ENCODE measurements at regions not wholly inside any gene's neighbourhood (a gene's known extent, or its start where the extent isn't known, plus 50 kb on each side); places are given as distances from the start of the nearest gene placed in this dataset.

DNA sequence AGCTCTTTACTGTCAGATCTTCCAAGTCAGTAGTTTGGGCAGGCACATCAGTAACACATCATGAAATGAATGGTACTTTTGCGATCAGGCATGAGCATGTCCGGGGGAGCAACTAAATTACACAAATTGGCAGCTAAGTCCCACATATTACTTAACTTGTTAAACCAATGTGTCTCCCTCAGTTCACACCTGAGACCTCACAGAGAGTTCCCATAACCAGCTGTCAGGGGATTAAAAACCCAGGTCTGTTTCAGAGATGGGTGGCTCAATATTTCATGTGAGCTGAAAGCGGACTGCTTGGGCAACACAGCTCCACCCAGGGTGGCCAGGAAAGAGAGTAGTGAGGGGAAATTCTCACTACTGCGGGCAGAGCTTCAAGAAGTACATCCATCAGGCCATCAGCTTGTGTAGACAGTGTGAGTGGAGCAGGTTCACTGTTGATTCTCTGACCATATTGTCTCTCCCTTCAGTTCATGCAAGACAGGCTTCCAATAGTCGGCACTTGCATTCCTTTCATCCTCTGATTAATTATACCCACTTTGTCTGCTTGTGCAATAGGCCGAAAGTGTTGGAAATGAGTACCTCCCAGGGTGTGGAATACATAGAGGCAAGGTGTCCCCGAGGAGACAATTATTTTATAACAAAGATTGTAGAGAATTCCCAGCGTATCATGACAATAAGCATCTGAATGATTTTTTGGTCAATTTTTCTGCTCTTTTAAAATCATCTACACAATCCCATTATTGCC is 139.9 kb downstream of the PTGER3 start:
- H3K4me3 Mint-ChIP-seq = no peak overlapping the region
- intact Hi-C loops (cut with micrococcal nuclease) = no loop called here
- DNase-seq = no peak

DNA sequence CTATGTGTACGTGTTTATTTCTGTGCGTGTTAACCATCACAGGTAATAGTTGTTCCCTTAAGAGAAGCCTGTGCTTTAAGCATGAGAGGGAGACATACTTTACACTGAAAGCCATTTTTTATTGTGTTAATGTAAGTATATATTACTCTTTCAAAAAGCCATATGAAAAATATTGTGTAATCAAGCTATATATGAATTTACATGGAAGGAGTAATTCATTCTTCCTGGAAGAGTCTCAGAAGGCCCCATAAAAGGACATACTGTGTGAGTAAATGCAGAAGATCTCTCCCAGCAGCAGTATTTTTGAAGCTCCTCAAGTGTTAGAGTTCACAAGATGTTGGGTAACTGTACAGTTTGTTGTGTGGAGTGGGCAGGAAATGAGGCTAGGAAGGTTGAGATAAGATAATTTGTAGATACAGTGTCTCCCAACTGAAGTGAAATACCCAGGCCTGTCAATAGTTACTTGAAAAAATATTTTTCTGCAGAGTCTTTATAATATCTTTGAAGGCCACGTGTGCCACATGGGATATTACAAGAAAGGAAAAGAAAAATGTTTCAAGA is 138.3 kb downstream of the PTGER3 start:
- no peak overlapping the region for H3K27ac Mint-ChIP-seq
- intact Hi-C loops (cut with micrococcal nuclease) = no loop called here
- H3K4me3 Mint-ChIP-seq = no peak overlapping the region
- POLR2A ChIA-PET (ENCODE audit: partially characterized antibody) = no interaction called here
- H3K4me1 ChIP-seq (ENCODE audit: insufficient read depth, low read length) = no peaks in the 10 kb centered on the region
- CTCF ChIA-PET (ENCODE audit: partially characterized antibody) = no interaction called here
- H3K4me1 Mint-ChIP-seq = no peaks in the 10 kb centered on the region
- no peaks in the 10 kb centered on the region for H3K36me3 ChIP-seq (ENCODE audit: insufficient read depth, low read length)
- no peaks in the 10 kb centered on the region for H3K27me3 ChIP-seq (ENCODE audit: insufficient read depth, low read length)
- no peaks in the 10 kb centered on the region for H3K9me3 ChIP-seq (ENCODE audit: control insufficient read depth in 1 of 2, low read length in 2 of 2)
- no peak overlapping the region for H3K27ac ChIP-seq (ENCODE audit: low read depth, low read length)
- no peaks in the 10 kb centered on the region for H3K36me3 Mint-ChIP-seq
- DNase-seq = no peak
- no peak overlapping the region for H3K4me3 ChIP-seq (ENCODE audit: low read length in 2 of 2)
- peaks cover 0 to 3% (median under 1%) of the 10 kb centered on the region in 8 donors for H3K9me3 Mint-ChIP-seq
- peaks cover 0 to 1% of the 10 kb centered on the region in 2 donors for H3K27me3 Mint-ChIP-seq

More for the DNA sequence above, 139.9 kb downstream of the PTGER3 start:
- Histone ChIP-seq H3K4me1 (ENCODE audit: insufficient read depth, low read length) (no peaks in the 10 kb centered on the region), H3K4me3 (ENCODE audit: low read length in 2 of 2) (no peak overlapping the region), H3K36me3 (ENCODE audit: insufficient read depth, low read length) (no peaks in the 10 kb centered on the region), H3K9me3 (ENCODE audit: control insufficient read depth in 1 of 2, low read length in 2 of 2) (no peaks in the 10 kb centered on the region), H3K27ac (ENCODE audit: low read depth, low read length) (no peak overlapping the region), H3K27me3 (ENCODE audit: insufficient read depth, low read length) (no peaks in the 10 kb centered on the region)
- ChIA-PET POLR2A (ENCODE audit: partially characterized antibody) (no interaction called here), CTCF (ENCODE audit: partially characterized antibody) (no interaction called here)
- Mint-ChIP-seq H3K9me3 (peaks cover 0 to 6% (median under 1%) of the 10 kb centered on the region in 8 donors), H3K27me3 (peaks cover 0 to 1% of the 10 kb centered on the region in 2 donors), H3K4me1 (no peaks in the 10 kb centered on the region), H3K36me3 (no peaks in the 10 kb centered on the region), H3K27ac (no peak overlapping the region)

DNA sequence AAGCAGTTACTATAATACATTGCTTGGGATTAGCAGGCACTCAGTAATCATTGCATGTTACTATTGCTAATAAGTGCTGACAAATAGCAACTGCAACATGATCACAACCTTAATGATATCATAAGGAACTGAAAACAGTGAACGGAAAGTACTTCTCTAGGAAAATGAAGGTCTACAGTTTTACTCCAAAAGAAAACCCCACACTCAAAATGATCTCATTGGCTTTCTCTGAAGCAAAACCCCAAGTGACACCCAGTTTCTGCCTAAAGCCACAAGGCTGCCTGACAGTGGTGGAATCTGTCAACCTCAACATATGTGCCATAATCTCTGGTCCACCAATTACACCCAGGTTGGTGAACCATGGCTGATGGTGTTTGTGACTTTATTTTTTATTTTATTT is 137.6 kb downstream of the PTGER3 start:
- no peak for DNase-seq
- Histone ChIP-seq H3K4me1 (ENCODE audit: insufficient read depth, low read length) (no peaks in the 10 kb centered on the region), H3K36me3 (ENCODE audit: insufficient read depth, low read length) (no peaks in the 10 kb centered on the region), H3K9me3 (ENCODE audit: control insufficient read depth in 1 of 2, low read length in 2 of 2) (no peaks in the 10 kb centered on the region), H3K4me3 (ENCODE audit: low read length in 2 of 2) (no peak overlapping the region), H3K27ac (ENCODE audit: low read depth, low read length) (no peak overlapping the region), H3K27me3 (ENCODE audit: insufficient read depth, low read length) (no peaks in the 10 kb centered on the region)
- ChIA-PET POLR2A (ENCODE audit: partially characterized antibody) (no interaction called here), CTCF (ENCODE audit: partially characterized antibody) (no interaction called here)
- intact Hi-C loops (cut with micrococcal nuclease) = no loop called here
- Mint-ChIP-seq H3K36me3 (no peaks in the 10 kb centered on the region), H3K27me3 (no peaks in the 10 kb centered on the region), H3K4me1 (no peaks in the 10 kb centered on the region), H3K27ac (no peak overlapping the region), H3K4me3 (no peak overlapping the region), H3K9me3 (peaks cover 0 to 3% (median 0%) of the 10 kb centered on the region in 8 donors)

DNA sequence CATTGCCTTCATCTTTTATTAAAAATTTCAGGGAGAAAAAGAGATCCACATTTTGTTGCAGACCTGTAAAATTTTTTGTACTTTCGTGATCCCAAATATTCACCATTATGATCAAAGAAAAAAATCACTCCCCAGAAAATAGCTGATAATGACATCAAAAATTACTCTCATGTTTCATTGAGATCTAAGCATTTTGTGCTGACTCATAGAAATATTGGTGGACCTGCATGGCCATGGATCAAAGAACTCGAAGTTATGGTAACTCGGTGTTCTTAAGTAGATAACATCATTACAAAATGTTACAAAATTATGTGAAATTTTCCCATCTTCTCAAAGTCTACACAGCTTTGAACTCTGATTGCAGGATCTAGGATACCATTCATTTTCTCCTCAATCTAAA is 135.8 kb downstream of the PTGER3 start:
- H3K4me3 Mint-ChIP-seq = no peak overlapping the region
- no peak for DNase-seq

DNA sequence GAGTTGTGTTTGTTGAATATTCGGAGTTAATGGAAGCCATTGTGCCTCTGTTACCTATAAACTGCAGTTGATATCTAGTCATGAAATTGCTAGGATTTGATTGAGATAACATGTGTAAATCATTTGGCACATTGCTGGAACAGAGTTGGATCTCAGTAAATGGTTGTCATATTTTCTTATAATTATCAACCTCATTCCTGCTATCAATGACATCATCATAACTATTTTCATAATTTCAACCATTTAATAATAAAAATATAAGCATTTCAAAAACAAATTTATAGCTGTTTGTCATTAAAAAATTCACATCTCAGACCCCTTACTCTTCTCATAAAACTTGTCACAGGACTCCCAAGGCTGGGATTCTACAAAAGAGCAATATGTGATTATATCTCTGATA is 133.4 kb downstream of the PTGER3 start:
- intact Hi-C loops (cut with micrococcal nuclease) = no loop called here
- H3K27me3 ChIP-seq (ENCODE audit: insufficient read depth, low read length) = no peaks in the 10 kb centered on the region
- no peak overlapping the region for H3K27ac ChIP-seq (ENCODE audit: low read depth, low read length)
- Mint-ChIP-seq H3K27ac (no peak overlapping the region), H3K36me3 (no peaks in the 10 kb centered on the region), H3K9me3 (no peaks in the 10 kb centered on the region), H3K27me3 (no peaks in the 10 kb centered on the region), H3K4me1 (no peaks in the 10 kb centered on the region), H3K4me3 (no peak overlapping the region)
- H3K4me3 ChIP-seq (ENCODE audit: low read length in 2 of 2) = no peak overlapping the region
- H3K4me1 ChIP-seq (ENCODE audit: insufficient read depth, low read length) = no peaks in the 10 kb centered on the region
- no peaks in the 10 kb centered on the region for H3K36me3 ChIP-seq (ENCODE audit: insufficient read depth, low read length)
- POLR2A ChIA-PET (ENCODE audit: partially characterized antibody) = no interaction called here
- no peak for DNase-seq
- CTCF ChIA-PET (ENCODE audit: partially characterized antibody) = no interaction called here
- H3K9me3 ChIP-seq (ENCODE audit: control insufficient read depth in 1 of 2, low read length in 2 of 2) = no peaks in the 10 kb centered on the region

More for the DNA sequence above, 135.8 kb downstream of the PTGER3 start:
- intact Hi-C loops (cut with micrococcal nuclease) = no loop called here
- ChIA-PET POLR2A (ENCODE audit: partially characterized antibody) (no interaction called here), CTCF (ENCODE audit: partially characterized antibody) (no interaction called here)
- Mint-ChIP-seq H3K9me3 (no peaks in the 10 kb centered on the region), H3K27me3 (no peaks in the 10 kb centered on the region), H3K27ac (no peak overlapping the region), H3K4me1 (no peaks in the 10 kb centered on the region), H3K36me3 (no peaks in the 10 kb centered on the region)
- Histone ChIP-seq H3K4me1 (ENCODE audit: insufficient read depth, low read length) (no peaks in the 10 kb centered on the region), H3K36me3 (ENCODE audit: insufficient read depth, low read length) (no peaks in the 10 kb centered on the region), H3K4me3 (ENCODE audit: low read length in 2 of 2) (no peak overlapping the region), H3K9me3 (ENCODE audit: control insufficient read depth in 1 of 2, low read length in 2 of 2) (no peaks in the 10 kb centered on the region), H3K27me3 (ENCODE audit: insufficient read depth, low read length) (no peaks in the 10 kb centered on the region), H3K27ac (ENCODE audit: low read depth, low read length) (no peak overlapping the region)

DNA sequence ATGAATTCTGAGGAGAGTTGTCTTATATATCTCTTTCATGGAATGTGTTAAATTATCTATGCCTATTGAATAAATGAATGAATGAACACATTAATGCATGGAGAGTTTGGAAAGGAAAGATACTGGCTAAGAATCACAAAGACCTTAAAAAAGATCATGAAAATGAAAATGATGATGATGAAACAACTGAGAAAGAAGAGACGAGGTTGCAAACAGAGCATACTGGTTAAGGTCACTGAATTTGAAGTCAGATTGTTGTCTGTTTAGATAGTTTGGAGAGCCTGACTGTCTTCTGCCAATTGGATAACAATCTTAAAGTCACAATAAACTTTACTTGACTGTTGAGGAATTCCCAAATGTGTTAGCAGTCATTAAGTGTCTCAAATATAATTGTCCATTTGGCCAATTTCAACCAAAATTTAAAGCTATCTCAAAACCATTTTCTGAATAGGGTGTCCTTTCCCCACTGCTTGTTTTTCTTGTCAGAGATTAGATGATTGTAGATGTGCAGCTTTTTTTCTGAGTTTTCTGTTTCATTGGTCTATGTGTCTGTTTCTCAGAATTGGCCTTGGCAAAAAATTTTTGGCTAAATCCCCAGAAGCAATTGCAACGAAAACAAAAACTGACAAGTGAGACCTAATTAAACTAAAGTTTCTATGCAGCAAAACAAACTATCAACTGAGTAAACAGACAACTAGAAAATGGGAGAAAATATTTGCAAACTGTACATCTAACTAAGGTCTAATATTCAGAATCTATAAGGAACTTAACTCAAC is 132.2 kb downstream of the PTGER3 start:
- no peaks in the 10 kb centered on the region for H3K27me3 ChIP-seq (ENCODE audit: insufficient read depth, low read length)
- DNase-seq = no peak
- no peak overlapping the region for H3K4me3 ChIP-seq (ENCODE audit: low read length in 2 of 2)
- no peaks in the 10 kb centered on the region for H3K36me3 ChIP-seq (ENCODE audit: insufficient read depth, low read length)
- Mint-ChIP-seq H3K4me3 (no peak overlapping the region), H3K27ac (no peak overlapping the region), H3K4me1 (no peaks in the 10 kb centered on the region), H3K36me3 (no peaks in the 10 kb centered on the region), H3K27me3 (no peaks in the 10 kb centered on the region), H3K9me3 (peaks cover 0 to 4% (median 0%) of the 10 kb centered on the region in 8 donors)
- intact Hi-C loops (cut with micrococcal nuclease) = no loop called here
- H3K4me1 ChIP-seq (ENCODE audit: insufficient read depth, low read length) = no peaks in the 10 kb centered on the region
- H3K9me3 ChIP-seq (ENCODE audit: control insufficient read depth in 1 of 2, low read length in 2 of 2) = no peaks in the 10 kb centered on the region
- ChIA-PET POLR2A (ENCODE audit: partially characterized antibody) (no interaction called here), CTCF (ENCODE audit: partially characterized antibody) (no interaction called here)
- H3K27ac ChIP-seq (ENCODE audit: low read depth, low read length) = no peak overlapping the region

DNA sequence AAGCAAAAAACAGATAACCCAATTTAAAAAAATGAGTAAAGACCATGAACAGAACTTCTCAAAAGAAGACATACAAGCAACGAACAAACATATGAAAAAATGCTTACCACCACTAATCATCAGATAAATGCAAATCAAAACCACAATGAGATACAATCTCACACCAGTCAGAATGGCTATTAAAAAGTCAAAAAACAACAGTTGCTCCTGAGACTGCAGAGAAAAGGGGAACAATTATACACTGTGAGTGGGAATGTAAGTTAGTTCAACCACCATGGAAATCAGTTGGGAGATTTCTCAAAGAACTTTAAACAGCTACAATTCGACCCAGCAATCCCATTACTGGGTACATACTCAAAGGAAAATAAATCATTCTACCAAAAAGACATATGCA is 131.6 kb downstream of the PTGER3 start:
- ChIA-PET POLR2A (ENCODE audit: partially characterized antibody) (no interaction called here), CTCF (ENCODE audit: partially characterized antibody) (no interaction called here)
- H3K4me3 ChIP-seq (ENCODE audit: low read length in 2 of 2) = no peak overlapping the region
- Mint-ChIP-seq H3K4me1 (no peaks in the 10 kb centered on the region), H3K27ac (no peak overlapping the region), H3K36me3 (no peaks in the 10 kb centered on the region), H3K27me3 (no peaks in the 10 kb centered on the region), H3K9me3 (peaks cover 0 to 4% (median 2%) of the 10 kb centered on the region in 8 donors), H3K4me3 (no peak overlapping the region)
- no peaks in the 10 kb centered on the region for H3K4me1 ChIP-seq (ENCODE audit: insufficient read depth, low read length)
- H3K27me3 ChIP-seq (ENCODE audit: insufficient read depth, low read length) = no peaks in the 10 kb centered on the region
- no peaks in the 10 kb centered on the region for H3K36me3 ChIP-seq (ENCODE audit: insufficient read depth, low read length)
- H3K27ac ChIP-seq (ENCODE audit: low read depth, low read length) = no peak overlapping the region
- DNase-seq = no peak
- intact Hi-C loops (cut with micrococcal nuclease) = no loop called here
- H3K9me3 ChIP-seq (ENCODE audit: control insufficient read depth in 1 of 2, low read length in 2 of 2) = no peaks in the 10 kb centered on the region

Measured in CD4-positive, alpha-beta memory T cell (primary cell).